Hepatocyte (in vitro differentiated cells): ENCODE measurements at regions not wholly inside any gene's neighbourhood (a gene's known extent, or its start where the extent isn't known, plus 50 kb on each side); places are given as distances from the start of the nearest gene placed in this dataset.

Experiments
- DNase-seq: peaks from one replicate; pipeline ENCODE4 v3.0.0-alpha.2; 2016; ENCODE audit warnings: low spot score
- H2AFZ ChIP-seq: fragments of 200-600 bp; sonication (generic); 2 replicates; pipeline ENCODE4 v1.6.0; 2016; ENCODE audit warnings: antibody characterized with exemption, mild to moderate bottlenecking
- H3K27ac ChIP-seq: fragments of 200-600 bp; sonication (generic); 2 replicates; pipeline ENCODE4 v1.5.1; 2016; ENCODE audit warnings: mild to moderate bottlenecking
- H3K27me3 ChIP-seq: fragments of 200-600 bp; sonication (generic); 2 replicates; pipeline ENCODE4 v1.6.1; 2016
- H3K36me3 ChIP-seq: fragments of 200-600 bp; sonication (generic); replicated peaks from 2 replicates; pipeline ENCODE4 v1.5.1; 2016; ENCODE audit warnings: low read depth; ENCODE audit not compliant: insufficient read depth
- H3K4me1 ChIP-seq: fragments of 200-600 bp; sonication (generic); 2 replicates; pipeline ENCODE4 v1.5.1; 2016; ENCODE audit warnings: mild to moderate bottlenecking, moderate library complexity; ENCODE audit not compliant: insufficient read depth
- H3K4me2 ChIP-seq: fragments of 200-600 bp; sonication (generic); 2 replicates; pipeline ENCODE4 v1.6.0; 2016
- H3K4me3 ChIP-seq: fragments of 200-600 bp; sonication (generic); 2 replicates; pipeline ENCODE4 v1.5.1; 2016; ENCODE audit warnings: mild to moderate bottlenecking
- H3K79me2 ChIP-seq: fragments of 200-600 bp; sonication (generic); 2 replicates; pipeline ENCODE4 v1.6.0; 2017; ENCODE audit warnings: mild to moderate bottlenecking
- H3K9me2 ChIP-seq: fragments of 200-600 bp; sonication (generic); replicated peaks from 2 replicates; pipeline ENCODE4 v1.6.0; 2017; ENCODE audit warnings: mild to moderate bottlenecking; ENCODE audit not compliant: insufficient read depth
- H3K9me3 ChIP-seq: fragments of 200-600 bp; sonication (generic); 2 replicates; pipeline ENCODE4 v1.5.1; 2016; ENCODE audit warnings: low read depth, mild to moderate bottlenecking
- H4K20me1 ChIP-seq: fragments of 200-600 bp; sonication (generic); 2 replicates; pipeline ENCODE4 v1.6.0; 2016; ENCODE audit warnings: mild to moderate bottlenecking; ENCODE audit not compliant: insufficient read depth, poor library complexity, severe bottlenecking
- CTCF ChIP-seq: fragments of 200-600 bp; sonication (generic); IDR thresholded peaks from 2 replicates; pipeline ENCODE4 v1.5.1; 2016; ENCODE audit warnings: antibody characterized with exemption, mild to moderate bottlenecking; ENCODE audit not compliant: poor library complexity
- EZH2 ChIP-seq: fragments of 200-600 bp; sonication (generic); IDR thresholded peaks from 2 replicates; pipeline ENCODE4 v1.6.1; 2016; ENCODE audit warnings: antibody characterized with exemption, mild to moderate bottlenecking, borderline replicate concordance
- EZH2phosphoT487 ChIP-seq: fragments of 200-600 bp; sonication (generic); IDR thresholded peaks from one replicate; pipeline ENCODE4 v1.6.1; 2018; ENCODE audit warnings: antibody characterized with exemption, mild to moderate bottlenecking, low read depth, moderate library complexity; ENCODE audit not compliant: unreplicated experiment, severe bottlenecking
- whole genome bisulfite sequencing: methylation state at CpG from one replicate; pipeline ENCODE4 v1.1.6; 2016; ENCODE audit warnings: low lambda C conversion rate; ENCODE audit errors: missing lambda C conversion rate; 5-methylcytosine and 5-hydroxymethylcytosine counted together

- 90% methylated on average over 6 of the region's 6 CpGs for WGBS
- Histone ChIP-seq H3K4me1 (no peaks in the 10 kb centered on the region), H3K36me3 (no peaks in the 10 kb centered on the region), H3K9me3 (no peaks in the 10 kb centered on the region), H3K27me3 (no peaks in the 10 kb centered on the region), H2AFZ (no peak overlapping the region), H3K4me2 (no peak overlapping the region), H3K4me3 (no peak overlapping the region), H3K27ac (no peak overlapping the region), H4K20me1 (no peaks in the 10 kb centered on the region), H3K79me2 (no peaks in the 10 kb centered on the region), H3K9me2 (no peaks in the 10 kb centered on the region)
- DNase-seq, result no peak
- no peak for TF ChIP-seq EZH2phosphoT487
- no peak for TF ChIP-seq EZH2
- TF ChIP-seq CTCF, result no peak
Observed at GRCh38 chr21:22421416-22422180, 1423.4 kb downstream of the NCAM2 start.

GRCh38 chr21:22438428-22439086, 1440.3 kb downstream of the NCAM2 start:
- H3K27ac ChIP-seq, result no peak overlapping the region
- H3K27me3 ChIP-seq, result no peaks in the 10 kb centered on the region
- H3K36me3 ChIP-seq, result no peaks in the 10 kb centered on the region
- TF ChIP-seq EZH2 (no peak), CTCF (no peak), EZH2phosphoT487 (no peak)
- no peaks in the 10 kb centered on the region for H3K79me2 ChIP-seq
- H3K4me3 ChIP-seq, result no peak overlapping the region
- 94% methylated on average over 8 of the region's 8 CpGs for WGBS
- H3K4me1 ChIP-seq, result peaks cover 16% of the 10 kb centered on the region
- H2AFZ ChIP-seq, result no peak overlapping the region
- no peak for DNase-seq
- H3K9me2 ChIP-seq, result no peaks in the 10 kb centered on the region
- H3K4me2 ChIP-seq, result no peak overlapping the region
- no peaks in the 10 kb centered on the region for H4K20me1 ChIP-seq
- no peaks in the 10 kb centered on the region for H3K9me3 ChIP-seq

- no peaks in the 10 kb centered on the region for H4K20me1 ChIP-seq
- H3K4me3 ChIP-seq, result no peak overlapping the region
- H3K79me2 ChIP-seq, result no peaks in the 10 kb centered on the region
- no peak overlapping the region for H3K4me2 ChIP-seq
- no peak overlapping the region for H2AFZ ChIP-seq
- no peaks in the 10 kb centered on the region for H3K9me2 ChIP-seq
- no peaks in the 10 kb centered on the region for H3K27me3 ChIP-seq
- no peaks in the 10 kb centered on the region for H3K9me3 ChIP-seq
- H3K27ac ChIP-seq, result no peak overlapping the region
- no peaks in the 10 kb centered on the region for H3K4me1 ChIP-seq
- DNase-seq, result no peak
- 93% methylated on average over 4 of the region's 5 CpGs for WGBS
- H3K36me3 ChIP-seq, result no peaks in the 10 kb centered on the region
- no peak for TF ChIP-seq EZH2
- no peak for TF ChIP-seq EZH2phosphoT487
- no peak for TF ChIP-seq CTCF
Observed at GRCh38 chr21:22444990-22445389, 1446.8 kb downstream of the NCAM2 start.
